Sigmoid colon (tissue), 6 donors: ENCODE measurements at regions not wholly inside any gene's neighbourhood (a gene's known extent, or its start where the extent isn't known, plus 50 kb on each side); places are given as distances from the start of the nearest gene placed in this dataset.

Source experiments
- DNase-seq: peaks from one replicate; pipeline ENCODE4 v3.0.0-alpha.2; 2019
- H3K27ac ChIP-seq, 4 donors: fragments of 200-600 bp; sonication (generic); one replicate each; pipeline ENCODE4 v1.5.1; 2016 to 2019; ENCODE audit warnings: mild to moderate bottlenecking in 1 of 4
- H3K27me3 ChIP-seq, 3 donors: fragments of 200-600 bp; sonication (generic); one replicate each; pipeline ENCODE4 v1.5.1; 2019; ENCODE audit warnings: mild to moderate bottlenecking in 1 of 3
- H3K36me3 ChIP-seq, 4 donors: fragments of 200-600 bp; sonication (generic); one replicate each; pipeline ENCODE4 v1.5.1; 2016 to 2019
- H3K4me1 ChIP-seq, 4 donors: fragments of 200-600 bp; sonication (generic); one replicate each; pipeline ENCODE4 v1.5.1; 2017 to 2019
- H3K4me3 ChIP-seq, 4 donors: fragments of 200-600 bp; sonication (generic); one replicate each; pipeline ENCODE4 v1.5.1; 2017 to 2019; ENCODE audit warnings: mild to moderate bottlenecking in 2 of 4, moderate library complexity in 1 of 4
- H3K9me3 ChIP-seq, 4 donors: fragments of 200-600 bp in 3 of 4; sonication (generic) in 3 of 4; one replicate each; pipeline versions ENCODE4 v1.5.1 to v1.6.1; 2013 to 2019
- POLR2A ChIP-seq, 2 donors: fragments of 450-650 bp; IDR thresholded peaks; one replicate each; pipeline ENCODE4 v1.6.1; 2016; ENCODE audit warnings: antibody characterized with exemption in 2 of 2, mild to moderate bottlenecking in 2 of 2, moderate library complexity in 2 of 2
- WGBS, 2 donors: extraction: QIAGEN DNeasy Blood & Tissue Kit; methylation state at CpG; one replicate each; pipeline ENCODE4 v1.1.7; 2013; 5-methylcytosine and 5-hydroxymethylcytosine counted together
- intact Hi-C: fragments of 100-400 bp; cut with DNase I; formaldehyde crosslinking; loops from one replicate; pipeline ENCODE4 v1.15.1; 2023
- small RNA-seq, 3 donors: library from RNA; depleted of rRNA; stranded (forward); fragments of <200 nt; gene quantifications; one replicate each; pipeline ENCODE3, GENCODE V24; 2016
- donor health status: healthy with polysubstance abuse.
- donor health status: healthy.

DNA sequence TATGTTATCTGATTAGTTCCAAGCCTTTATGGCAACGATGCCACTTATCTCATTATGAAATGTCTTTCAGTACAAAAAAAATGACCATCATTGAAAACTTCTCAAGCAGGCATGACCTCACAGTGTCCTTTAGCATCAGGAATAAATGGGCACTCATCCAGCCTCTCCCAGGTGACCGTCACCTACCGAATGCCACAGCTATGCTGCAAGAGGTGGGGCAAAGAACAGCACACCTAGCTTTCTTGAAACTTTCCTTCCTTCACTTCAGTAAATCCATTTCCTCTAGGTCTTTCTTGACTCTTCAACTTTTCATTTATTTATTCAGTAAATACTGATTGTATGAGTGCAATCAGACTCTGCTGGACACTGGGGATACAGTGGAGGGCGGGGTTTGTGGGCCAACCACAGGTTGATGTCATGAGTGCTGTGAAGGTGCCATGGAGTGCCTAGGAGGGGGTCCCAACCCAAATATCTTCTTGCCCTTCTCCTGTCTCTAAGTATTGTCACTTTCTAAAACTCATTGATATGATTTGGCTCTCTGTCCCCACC lies 54.3 kb upstream of the HK2 start:
- Histone ChIP-seq H3K27ac (no peak overlapping the region), H3K9me3 (no peaks in the 10 kb centered on the region), H3K27me3 (no peaks in the 10 kb centered on the region), H3K36me3 (no peaks in the 10 kb centered on the region), H3K4me1 (peaks cover 0 to 6% (median 0%) of the 10 kb centered on the region in 4 donors), H3K4me3 (no peak overlapping the region)
- intact Hi-C loops, result no loop called here
- 62 to 81% methylated on average over 4 of the region's 4 CpGs for WGBS, 2 donors
- TF ChIP-seq POLR2A (IDR thresholded peaks at IDR 0.05), result no peak
- DNase-seq, result no peak

Small RNA genes in the stretch of these regions (small RNA-seq; reads per million reads assigned to genes)
- 0 reads per million in 3 donors for gene AC007387.1
